ENCODE measurements at regions not wholly inside any gene's neighbourhood (a gene's known extent, or its start where the extent isn't known, plus 50 kb on each side); places are given as distances from the start of the nearest gene placed in this dataset.

DNA sequence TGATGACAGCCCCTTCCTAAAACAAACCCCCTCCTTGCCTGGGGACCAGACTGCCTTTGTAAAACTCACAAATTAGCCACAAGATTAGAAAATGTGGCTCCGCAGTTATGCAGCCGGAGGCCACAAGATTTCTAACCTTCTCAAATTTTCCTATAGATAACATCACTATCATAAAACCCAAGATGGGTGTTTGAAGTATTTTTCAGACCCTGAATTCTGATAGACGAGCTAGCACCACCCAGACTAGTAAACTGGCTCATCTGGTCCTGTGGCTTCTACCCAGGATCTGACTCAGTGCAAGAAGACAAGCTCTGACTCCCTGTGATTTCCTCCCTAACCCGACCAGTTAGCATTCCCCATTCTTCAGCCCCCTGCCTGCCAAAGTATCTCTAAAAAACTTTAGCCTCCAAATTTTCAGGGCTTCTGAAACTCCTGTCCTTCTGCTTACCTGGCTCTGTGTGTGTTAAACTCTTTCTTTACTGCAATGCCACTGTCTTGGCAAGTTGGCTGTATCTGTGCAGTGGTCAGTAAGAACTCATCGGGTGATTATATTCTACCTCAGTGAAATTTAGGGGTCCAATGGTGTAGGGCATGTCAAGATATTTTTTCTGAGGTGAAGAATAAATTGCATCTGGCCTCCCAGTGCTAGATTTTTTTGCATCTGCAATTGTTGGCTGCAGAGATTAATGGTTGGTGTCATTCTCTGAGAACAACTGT, 102.1 kb downstream of the S1PR1 start:
- H3K4me3 ChIP-seq (ENCODE audit: low read length in 2 of 2): no peak overlapping the region
- H3K4me1 ChIP-seq (ENCODE audit: control insufficient read depth in 2 of 2, insufficient read depth in 2 of 2, low read length in 2 of 2): no peaks in the 10 kb centered on the region
- H3K27ac ChIP-seq (ENCODE audit: low read depth in 2 of 2, low read length in 2 of 2): no peak overlapping the region
- no peak overlapping the region for H3K9ac ChIP-seq (ENCODE audit: low read depth in 1 of 2, low read length in 2 of 2)
- H3K9me3 ChIP-seq (ENCODE audit: control insufficient read depth in 2 of 2, low read length in 2 of 2): no peaks in the 10 kb centered on the region
- H3K36me3 ChIP-seq (ENCODE audit: control insufficient read depth in 2 of 2, insufficient read depth in 2 of 2, low read length in 2 of 2): no peaks in the 10 kb centered on the region
- no peaks in the 10 kb centered on the region for H3K27me3 ChIP-seq (ENCODE audit: control insufficient read depth in 2 of 2, insufficient read depth in 2 of 2, low read length in 2 of 2)

DNA sequence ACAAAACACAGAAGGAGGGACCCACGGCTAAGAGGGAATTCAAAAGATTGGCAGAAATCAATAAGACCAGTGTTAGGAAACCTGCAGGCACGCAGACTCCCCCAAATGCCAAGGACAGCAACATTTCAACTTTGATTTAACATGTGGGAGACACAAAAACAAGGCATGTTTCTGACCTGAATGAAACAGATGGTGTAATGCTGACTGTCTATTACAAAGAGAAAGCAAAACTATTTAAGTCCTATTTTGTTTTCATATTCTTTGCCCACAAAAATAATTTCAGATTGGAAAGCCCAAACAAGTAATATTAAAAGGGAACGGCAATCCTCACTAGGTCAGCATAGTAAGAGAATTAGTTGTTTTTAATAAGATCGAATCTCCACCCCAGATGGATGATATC, 107.9 kb downstream of the S1PR1 start:
- H3K27me3 ChIP-seq (ENCODE audit: control insufficient read depth in 2 of 2, insufficient read depth in 2 of 2, low read length in 2 of 2): no peaks in the 10 kb centered on the region
- no peak overlapping the region for H3K27ac ChIP-seq (ENCODE audit: low read depth in 2 of 2, low read length in 2 of 2)
- no peak overlapping the region for H3K9ac ChIP-seq (ENCODE audit: low read depth in 1 of 2, low read length in 2 of 2)
- no peaks in the 10 kb centered on the region for H3K4me1 ChIP-seq (ENCODE audit: control insufficient read depth in 2 of 2, insufficient read depth in 2 of 2, low read length in 2 of 2)
- H3K9me3 ChIP-seq (ENCODE audit: control insufficient read depth in 2 of 2, low read length in 2 of 2): no peaks in the 10 kb centered on the region
- no peaks in the 10 kb centered on the region for H3K36me3 ChIP-seq (ENCODE audit: control insufficient read depth in 2 of 2, insufficient read depth in 2 of 2, low read length in 2 of 2)
- no peak overlapping the region for H3K4me3 ChIP-seq (ENCODE audit: low read length in 2 of 2)

DNA sequence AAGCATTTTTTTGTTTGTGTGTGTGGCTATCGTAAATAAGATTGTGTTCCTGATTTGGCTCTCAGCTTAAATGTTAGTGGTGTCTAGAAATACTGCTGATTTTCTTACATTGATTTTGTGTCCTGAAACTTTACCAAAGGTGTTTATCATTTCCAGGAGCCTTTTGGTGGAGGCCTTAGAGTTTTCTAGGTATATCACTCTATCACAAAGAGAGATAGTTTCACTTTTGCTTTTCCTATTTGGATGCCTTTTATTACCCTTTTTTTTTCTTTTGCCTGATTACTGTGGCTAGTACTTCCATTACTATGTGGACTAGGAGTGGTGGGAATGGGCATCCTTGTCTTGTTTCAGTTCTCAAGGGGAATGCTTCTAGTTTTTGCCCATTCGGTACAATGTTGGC, 109.6 kb downstream of the S1PR1 start:
- H3K4me1 ChIP-seq (ENCODE audit: control insufficient read depth in 2 of 2, insufficient read depth in 2 of 2, low read length in 2 of 2): no peaks in the 10 kb centered on the region
- H3K4me3 ChIP-seq (ENCODE audit: low read length in 2 of 2): no peak overlapping the region
- no peaks in the 10 kb centered on the region for H3K27me3 ChIP-seq (ENCODE audit: control insufficient read depth in 2 of 2, insufficient read depth in 2 of 2, low read length in 2 of 2)
- H3K27ac ChIP-seq (ENCODE audit: low read depth in 2 of 2, low read length in 2 of 2): no peak overlapping the region
- H3K9me3 ChIP-seq (ENCODE audit: control insufficient read depth in 2 of 2, low read length in 2 of 2): no peaks in the 10 kb centered on the region
- H3K36me3 ChIP-seq (ENCODE audit: control insufficient read depth in 2 of 2, insufficient read depth in 2 of 2, low read length in 2 of 2): no peaks in the 10 kb centered on the region
- no peak overlapping the region for H3K9ac ChIP-seq (ENCODE audit: low read depth in 1 of 2, low read length in 2 of 2)

DNA sequence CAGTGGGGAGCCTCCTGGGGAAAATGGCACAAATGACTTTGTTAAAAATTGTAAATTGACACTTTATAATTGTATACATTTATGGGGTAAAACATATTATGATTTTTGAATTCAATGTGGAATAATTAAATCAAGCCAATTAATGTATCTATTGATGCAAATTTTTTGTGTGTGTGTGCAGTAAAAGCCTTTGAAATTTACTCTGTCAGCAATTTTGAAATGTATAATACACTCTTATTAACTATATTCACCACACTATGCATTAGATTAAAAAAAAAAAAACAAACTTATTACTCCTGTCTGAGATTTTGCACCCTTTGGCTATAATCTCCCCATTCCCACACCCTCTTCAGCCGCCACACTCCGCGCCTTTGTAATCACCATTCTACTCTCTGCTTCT, 119.2 kb downstream of the S1PR1 start:
- Histone ChIP-seq H3K27me3 (ENCODE audit: control insufficient read depth in 2 of 2, insufficient read depth in 2 of 2, low read length in 2 of 2) (no peaks in the 10 kb centered on the region), H3K4me1 (ENCODE audit: control insufficient read depth in 2 of 2, insufficient read depth in 2 of 2, low read length in 2 of 2) (no peaks in the 10 kb centered on the region), H3K4me3 (ENCODE audit: low read length in 2 of 2) (no peak overlapping the region), H3K27ac (ENCODE audit: low read depth in 2 of 2, low read length in 2 of 2) (no peak overlapping the region), H3K9me3 (ENCODE audit: control insufficient read depth in 2 of 2, low read length in 2 of 2) (no peaks in the 10 kb centered on the region), H3K36me3 (ENCODE audit: control insufficient read depth in 2 of 2, insufficient read depth in 2 of 2, low read length in 2 of 2) (no peaks in the 10 kb centered on the region), H3K9ac (ENCODE audit: low read depth in 1 of 2, low read length in 2 of 2) (no peak overlapping the region)

DNA sequence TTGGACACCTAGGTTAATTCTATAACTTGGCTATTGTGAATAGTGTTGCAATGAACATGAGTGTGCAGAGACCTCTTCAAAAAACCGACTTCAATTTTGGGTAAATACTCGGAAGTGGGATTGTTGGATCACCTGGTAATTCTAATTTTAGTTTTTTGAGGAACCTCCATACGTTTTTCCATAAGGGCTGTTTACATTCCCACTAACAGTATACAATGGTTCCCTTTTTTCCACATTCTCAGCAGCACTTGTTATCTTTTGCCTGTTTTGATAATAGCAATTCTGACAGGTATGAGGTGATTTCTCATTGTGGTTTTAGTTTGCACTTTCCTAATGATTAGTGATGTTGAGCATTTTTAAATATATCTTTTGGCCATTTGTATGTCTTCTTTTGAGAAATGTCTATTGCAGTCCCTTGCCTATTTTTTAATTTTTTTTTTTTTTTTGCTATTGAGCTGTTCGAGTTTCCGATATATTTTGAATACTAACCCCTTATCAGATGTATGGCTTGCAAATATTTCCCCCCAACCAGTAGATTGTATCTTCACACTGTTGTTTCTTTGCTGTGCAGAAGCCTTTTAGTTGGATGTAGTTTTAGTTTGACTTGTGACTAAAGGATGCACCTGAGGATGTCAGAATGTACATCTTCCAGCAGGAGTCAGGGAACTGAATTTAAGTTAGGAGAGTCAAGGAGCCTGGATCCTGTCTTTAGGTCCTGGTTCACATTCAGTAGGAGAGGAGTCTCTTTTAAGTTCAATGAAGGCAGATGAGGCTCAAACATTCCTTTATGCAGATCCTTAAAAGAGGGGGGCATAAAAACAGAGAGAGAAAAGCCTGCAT, 120.0 kb downstream of the S1PR1 start:
- Histone ChIP-seq H3K36me3 (ENCODE audit: control insufficient read depth in 2 of 2, insufficient read depth in 2 of 2, low read length in 2 of 2) (no peaks in the 10 kb centered on the region), H3K4me3 (ENCODE audit: low read length in 2 of 2) (no peak overlapping the region), H3K27ac (ENCODE audit: low read depth in 2 of 2, low read length in 2 of 2) (no peak overlapping the region), H3K9ac (ENCODE audit: low read depth in 1 of 2, low read length in 2 of 2) (no peak overlapping the region), H3K4me1 (ENCODE audit: control insufficient read depth in 2 of 2, insufficient read depth in 2 of 2, low read length in 2 of 2) (no peaks in the 10 kb centered on the region), H3K9me3 (ENCODE audit: control insufficient read depth in 2 of 2, low read length in 2 of 2) (no peaks in the 10 kb centered on the region), H3K27me3 (ENCODE audit: control insufficient read depth in 2 of 2, insufficient read depth in 2 of 2, low read length in 2 of 2) (no peaks in the 10 kb centered on the region)

DNA sequence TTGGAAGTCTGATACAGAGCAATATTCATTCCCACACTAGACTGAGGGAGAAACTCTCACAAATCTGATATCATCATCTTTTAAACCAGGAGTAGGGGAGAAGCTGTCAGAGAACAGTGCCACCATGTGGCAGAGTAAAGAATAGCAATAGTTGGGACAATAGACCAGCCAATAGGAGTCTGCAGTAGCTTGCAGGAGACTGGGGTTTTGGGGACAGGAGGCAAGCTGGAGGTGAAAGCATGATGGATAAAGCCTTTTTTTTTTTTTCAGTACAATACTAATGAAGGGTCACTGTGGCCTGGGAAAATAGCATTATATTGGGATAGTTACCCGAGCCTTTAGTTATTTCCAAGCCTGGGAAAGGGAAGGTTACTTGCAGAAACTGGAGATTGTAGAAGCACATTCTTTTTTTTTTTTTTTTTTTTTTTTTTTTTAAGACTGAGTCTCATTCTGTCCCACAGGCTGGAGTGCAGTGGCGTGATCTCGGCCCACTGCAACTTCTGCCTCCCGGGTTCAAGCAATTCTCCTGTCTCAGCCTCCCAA, 120.7 kb downstream of the S1PR1 start:
- Histone ChIP-seq H3K4me3 (ENCODE audit: low read length in 2 of 2) (no peak overlapping the region), H3K4me1 (ENCODE audit: control insufficient read depth in 2 of 2, insufficient read depth in 2 of 2, low read length in 2 of 2) (no peaks in the 10 kb centered on the region), H3K27ac (ENCODE audit: low read depth in 2 of 2, low read length in 2 of 2) (no peak overlapping the region), H3K9ac (ENCODE audit: low read depth in 1 of 2, low read length in 2 of 2) (no peak overlapping the region), H3K27me3 (ENCODE audit: control insufficient read depth in 2 of 2, insufficient read depth in 2 of 2, low read length in 2 of 2) (no peaks in the 10 kb centered on the region), H3K36me3 (ENCODE audit: control insufficient read depth in 2 of 2, insufficient read depth in 2 of 2, low read length in 2 of 2) (no peaks in the 10 kb centered on the region), H3K9me3 (ENCODE audit: control insufficient read depth in 2 of 2, low read length in 2 of 2) (no peaks in the 10 kb centered on the region)

DNA sequence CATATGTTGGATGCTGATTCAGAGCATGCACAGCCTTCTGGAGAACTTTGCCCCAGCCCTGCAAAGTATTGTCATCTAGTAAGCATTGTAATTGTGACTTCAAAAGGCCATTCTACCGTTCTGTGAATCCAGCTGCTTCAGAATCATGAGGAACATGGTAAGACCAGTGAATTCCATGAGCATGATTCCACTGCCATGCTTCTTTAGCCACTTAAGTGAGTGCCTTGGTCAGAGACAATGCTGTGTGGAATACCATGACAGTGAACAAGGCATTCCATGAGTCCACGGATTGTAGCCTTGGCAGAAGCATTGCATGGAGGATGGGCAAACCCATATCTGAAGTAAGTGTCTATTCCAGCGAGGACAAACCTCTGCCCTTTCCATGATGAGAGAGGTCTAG, 123.7 kb downstream of the S1PR1 start:
- Histone ChIP-seq H3K27me3 (ENCODE audit: control insufficient read depth in 2 of 2, insufficient read depth in 2 of 2, low read length in 2 of 2) (no peaks in the 10 kb centered on the region), H3K9me3 (ENCODE audit: control insufficient read depth in 2 of 2, low read length in 2 of 2) (no peaks in the 10 kb centered on the region), H3K36me3 (ENCODE audit: control insufficient read depth in 2 of 2, insufficient read depth in 2 of 2, low read length in 2 of 2) (no peaks in the 10 kb centered on the region), H3K27ac (ENCODE audit: low read depth in 2 of 2, low read length in 2 of 2) (no peak overlapping the region), H3K9ac (ENCODE audit: low read depth in 1 of 2, low read length in 2 of 2) (no peak overlapping the region), H3K4me3 (ENCODE audit: low read length in 2 of 2) (no peak overlapping the region), H3K4me1 (ENCODE audit: control insufficient read depth in 2 of 2, insufficient read depth in 2 of 2, low read length in 2 of 2) (no peaks in the 10 kb centered on the region)

DNA sequence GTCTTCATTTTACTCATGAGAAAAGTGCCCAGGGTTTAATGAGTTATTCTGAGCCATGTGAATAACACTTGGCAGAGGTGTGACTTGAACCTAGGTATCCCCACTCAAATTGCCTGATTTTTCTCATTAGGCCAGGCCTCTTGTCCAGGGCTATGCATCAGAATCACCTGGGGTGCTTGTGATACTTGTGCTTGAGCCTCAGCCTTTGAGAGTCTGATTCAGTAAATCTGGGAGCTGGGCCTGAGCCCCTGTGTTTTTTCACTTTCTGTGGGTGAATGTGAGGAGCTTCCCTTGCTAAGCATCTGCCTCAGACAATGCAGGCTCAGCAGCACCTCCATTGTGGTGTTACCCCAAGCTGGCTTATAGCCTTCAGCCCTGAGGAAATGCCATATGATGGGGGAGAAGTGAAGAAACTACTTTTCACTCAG, 127.1 kb downstream of the S1PR1 start:
- H3K27ac ChIP-seq (ENCODE audit: low read depth in 2 of 2, low read length in 2 of 2): no peak overlapping the region
- no peaks in the 10 kb centered on the region for H3K36me3 ChIP-seq (ENCODE audit: control insufficient read depth in 2 of 2, insufficient read depth in 2 of 2, low read length in 2 of 2)
- no peak overlapping the region for H3K4me3 ChIP-seq (ENCODE audit: low read length in 2 of 2)
- no peak overlapping the region for H3K9ac ChIP-seq (ENCODE audit: low read depth in 1 of 2, low read length in 2 of 2)
- H3K4me1 ChIP-seq (ENCODE audit: control insufficient read depth in 2 of 2, insufficient read depth in 2 of 2, low read length in 2 of 2): no peaks in the 10 kb centered on the region
- no peaks in the 10 kb centered on the region for H3K27me3 ChIP-seq (ENCODE audit: control insufficient read depth in 2 of 2, insufficient read depth in 2 of 2, low read length in 2 of 2)
- no peaks in the 10 kb centered on the region for H3K9me3 ChIP-seq (ENCODE audit: control insufficient read depth in 2 of 2, low read length in 2 of 2)

DNA sequence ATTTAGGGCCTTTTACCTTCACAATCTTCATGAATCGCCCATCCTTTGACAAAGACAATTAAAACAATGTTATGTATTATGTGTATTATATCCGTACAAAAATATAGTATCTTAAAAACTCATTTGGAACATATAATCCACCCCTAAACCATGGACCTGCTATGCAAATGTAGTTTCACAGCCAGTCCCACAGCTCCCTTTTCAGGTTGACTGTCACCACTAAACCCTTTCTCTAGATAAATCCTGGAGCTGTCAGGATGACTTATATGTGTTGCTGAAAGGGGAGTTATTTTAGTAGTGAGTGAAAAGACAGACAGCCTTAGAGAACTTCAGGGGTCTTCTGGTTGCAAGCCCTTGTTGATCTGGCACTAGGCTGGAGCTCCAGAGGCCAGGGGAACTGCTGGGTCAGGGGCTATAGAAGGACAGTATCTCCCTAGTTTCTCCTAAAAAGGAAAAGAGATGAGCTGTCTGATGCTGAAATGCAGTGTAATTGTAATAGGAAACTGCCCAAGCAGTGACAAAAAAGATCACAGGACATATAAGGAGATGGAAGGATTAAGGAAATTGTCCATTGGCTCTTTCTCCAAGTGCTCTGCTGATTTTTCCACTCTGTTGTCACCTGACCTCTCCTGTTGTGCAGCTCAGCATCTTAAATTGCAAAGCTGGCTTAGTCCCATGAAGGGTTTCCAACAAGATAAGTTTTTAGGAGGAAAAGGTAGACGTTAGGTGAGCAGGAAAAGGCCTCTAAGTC, 127.7 kb downstream of the S1PR1 start:
- Histone ChIP-seq H3K27me3 (ENCODE audit: control insufficient read depth in 2 of 2, insufficient read depth in 2 of 2, low read length in 2 of 2) (no peaks in the 10 kb centered on the region), H3K27ac (ENCODE audit: low read depth in 2 of 2, low read length in 2 of 2) (no peak overlapping the region), H3K4me3 (ENCODE audit: low read length in 2 of 2) (no peak overlapping the region), H3K9me3 (ENCODE audit: control insufficient read depth in 2 of 2, low read length in 2 of 2) (no peaks in the 10 kb centered on the region), H3K9ac (ENCODE audit: low read depth in 1 of 2, low read length in 2 of 2) (no peak overlapping the region), H3K4me1 (ENCODE audit: control insufficient read depth in 2 of 2, insufficient read depth in 2 of 2, low read length in 2 of 2) (no peaks in the 10 kb centered on the region), H3K36me3 (ENCODE audit: control insufficient read depth in 2 of 2, insufficient read depth in 2 of 2, low read length in 2 of 2) (no peaks in the 10 kb centered on the region)

DNA sequence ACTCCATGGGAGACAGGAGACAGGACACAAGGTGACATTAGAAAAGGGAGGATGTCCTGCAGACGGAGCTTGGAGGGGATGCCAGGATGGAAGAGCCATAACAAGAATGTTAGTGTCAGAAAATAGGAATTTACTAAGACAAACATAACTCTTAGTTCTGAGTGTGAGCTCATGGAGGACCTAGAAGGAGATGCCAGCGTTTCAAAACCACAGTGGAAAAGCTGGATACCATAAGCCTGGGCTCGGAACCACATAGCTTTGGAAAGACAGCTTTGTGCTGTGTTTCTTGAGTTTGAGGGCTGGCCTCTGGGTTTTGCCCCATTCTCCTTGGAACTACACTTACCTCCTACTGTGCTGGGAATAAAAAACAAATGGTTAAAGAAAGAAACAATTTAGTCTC, 128.4 kb downstream of the S1PR1 start:
- no peaks in the 10 kb centered on the region for H3K27me3 ChIP-seq (ENCODE audit: control insufficient read depth in 2 of 2, insufficient read depth in 2 of 2, low read length in 2 of 2)
- H3K4me3 ChIP-seq (ENCODE audit: low read length in 2 of 2): no peak overlapping the region
- no peaks in the 10 kb centered on the region for H3K4me1 ChIP-seq (ENCODE audit: control insufficient read depth in 2 of 2, insufficient read depth in 2 of 2, low read length in 2 of 2)
- H3K27ac ChIP-seq (ENCODE audit: low read depth in 2 of 2, low read length in 2 of 2): no peak overlapping the region
- no peaks in the 10 kb centered on the region for H3K36me3 ChIP-seq (ENCODE audit: control insufficient read depth in 2 of 2, insufficient read depth in 2 of 2, low read length in 2 of 2)
- no peak overlapping the region for H3K9ac ChIP-seq (ENCODE audit: low read depth in 1 of 2, low read length in 2 of 2)
- no peaks in the 10 kb centered on the region for H3K9me3 ChIP-seq (ENCODE audit: control insufficient read depth in 2 of 2, low read length in 2 of 2)
